Suppressor macrophage treated with lipopolysaccharide for 1 hour (primary cell): ENCODE measurements at regions not wholly inside any gene's neighbourhood (a gene's known extent, or its start where the extent isn't known, plus 50 kb on each side); places are given as distances from the start of the nearest gene placed in this dataset.

ENCODE experiments used
- DNase-seq, 3 donors: peaks; one replicate each; pipeline ENCODE4 v3.0.0-alpha.2; 2020 to 2022

GRCh38 chr10:91335147-91335546 lies 75.0 kb upstream of the HECTD2 start:
- DNase-seq, result no peak

GRCh38 chr10:91339729-91340128 lies 70.4 kb upstream of the HECTD2 start:
- no peak for DNase-seq

GRCh38 chr10:91340613-91341362 lies 69.4 kb upstream of the HECTD2 start:
- peak; percentile 17 to 47 (median 42) for DNase-seq

- no peak for DNase-seq
Measured at GRCh38 chr10:91341686-91342085, 68.5 kb upstream of the HECTD2 start.

GRCh38 chr10:91343010-91343409 lies 67.1 kb upstream of the HECTD2 start:
- no peak for DNase-seq

GRCh38 chr10:91344117-91344856 lies 65.9 kb upstream of the HECTD2 start:
- no peak for DNase-seq

GRCh38 chr10:91345716-91346115 lies 64.4 kb upstream of the HECTD2 start:
- no peak for DNase-seq

GRCh38 chr10:91347529-91347928 lies 62.6 kb upstream of the HECTD2 start:
- no peak for DNase-seq

- DNase-seq, result no peak
Measured at GRCh38 chr10:91349381-91349780, 60.8 kb upstream of the HECTD2 start.

GRCh38 chr10:91350651-91351081 lies 59.5 kb upstream of the HECTD2 start:
- DNase-seq, result no peak

- DNase-seq, result no peak
Measured at GRCh38 chr10:91352760-91353159, 57.4 kb upstream of the HECTD2 start.

GRCh38 chr10:91354166-91355075 lies 55.7 kb upstream of the HECTD2 start:
- peak; percentile 22 to 24 (median 23) for DNase-seq

GRCh38 chr10:91355998-91356397 lies 54.1 kb upstream of the HECTD2 start:
- DNase-seq, result no peak

- DNase-seq, result no peak
Measured at GRCh38 chr10:91357497-91357896, 52.6 kb upstream of the HECTD2 start.
